CD8-positive, alpha-beta memory T cell (primary cell): ENCODE measurements at regions not wholly inside any gene's neighbourhood (a gene's known extent, or its start where the extent isn't known, plus 50 kb on each side); places are given as distances from the start of the nearest gene placed in this dataset.

ENCODE experiments used
- CTCF ChIA-PET: fragments of 350-600 bp; sonication (Branson Sonifier 250); formaldehyde crosslinking; loops from one replicate; lab custom pipeline; 2021; ENCODE audit warnings: antibody characterized with exemption; lab: Charles Lee
- POLR2A ChIA-PET: fragments of 350-600 bp; sonication (Branson Sonifier 250); formaldehyde crosslinking; loops from one replicate; lab custom pipeline; 2021; ENCODE audit warnings: antibody characterized with exemption; lab: Charles Lee
- DNase-seq, 5 donors: peaks; one replicate each; pipeline versions ENCODE4 v3.0.0 to v3.0.0-alpha.2; 2020 to 2022; ENCODE audit warnings: mixed read lengths in 1 of 5
- H3K27ac ChIP-seq: one replicate; pipeline ENCODE4 v1.7.0; 2013; ENCODE audit warnings: low read depth, mild to moderate bottlenecking, low read length, moderate library complexity
- H3K27me3 ChIP-seq: 2 replicates; pipeline ENCODE4 v1.7.0; 2013; ENCODE audit warnings: low read length, mild to moderate bottlenecking; ENCODE audit not compliant: insufficient read depth, poor library complexity, severe bottlenecking
- H3K36me3 ChIP-seq: 2 replicates; pipeline ENCODE4 v1.7.0; 2013; ENCODE audit warnings: mild to moderate bottlenecking, low read length, moderate library complexity; ENCODE audit not compliant: insufficient read depth
- H3K4me1 ChIP-seq: 2 replicates; pipeline ENCODE4 v1.7.0; 2013; ENCODE audit warnings: mild to moderate bottlenecking, low read length, moderate library complexity; ENCODE audit not compliant: insufficient read depth
- H3K4me3 ChIP-seq: 2 replicates; pipeline ENCODE4 v1.7.0; 2013; ENCODE audit warnings: mild to moderate bottlenecking, low read length
- H3K9me3 ChIP-seq: 2 replicates; pipeline ENCODE4 v1.7.0; 2013; ENCODE audit warnings: mild to moderate bottlenecking, low read length
- H3K27ac Mint-ChIP-seq, 8 donors: one replicate each; pipeline ENCODE4 v1.8.0; 2020 to 2021; ENCODE audit warnings: mixed read lengths in 8 of 8, mild to moderate bottlenecking in 6 of 8, inconsistent platforms in 3 of 8, moderate library complexity in 3 of 8
- H3K27me3 Mint-ChIP-seq, 2 donors: one replicate each; pipeline ENCODE4 v1.8.0; 2020 to 2021; ENCODE audit warnings: mixed read lengths in 2 of 2, mild to moderate bottlenecking in 1 of 2, moderate library complexity in 1 of 2
- H3K36me3 Mint-ChIP-seq, 3 donors: one replicate each; pipeline ENCODE4 v1.8.0; 2020 to 2021; ENCODE audit warnings: mixed read lengths in 3 of 3, inconsistent platforms in 1 of 3, mild to moderate bottlenecking in 1 of 3
- H3K4me1 Mint-ChIP-seq, 3 donors: one replicate each; pipeline ENCODE4 v1.8.0; 2020 to 2021; ENCODE audit warnings: mixed read lengths in 3 of 3, inconsistent platforms in 1 of 3, mild to moderate bottlenecking in 1 of 3
- H3K4me3 Mint-ChIP-seq, 7 donors: one replicate each; pipeline ENCODE4 v1.8.0; 2020 to 2021; ENCODE audit warnings: mixed read lengths in 7 of 7, mild to moderate bottlenecking in 6 of 7, moderate library complexity in 4 of 7, inconsistent platforms in 2 of 7
- H3K9me3 Mint-ChIP-seq, 5 donors: one replicate each; pipeline ENCODE4 v1.8.0; 2020 to 2022; ENCODE audit warnings: mixed read lengths in 5 of 5, mild to moderate bottlenecking in 3 of 5, moderate library complexity in 2 of 5, inconsistent platforms in 1 of 5

- H3K9me3 ChIP-seq: no peaks in the 10 kb centered on the region
- H3K4me3 ChIP-seq: no peak overlapping the region
- Mint-ChIP-seq H3K27me3 (peaks cover 0 to 3% of the 10 kb centered on the region in 2 donors), H3K36me3 (no peaks in the 10 kb centered on the region), H3K9me3 (no peaks in the 10 kb centered on the region), H3K4me1 (no peaks in the 10 kb centered on the region), H3K27ac (no peak overlapping the region), H3K4me3 (no peak overlapping the region)
- H3K27me3 ChIP-seq: no peaks in the 10 kb centered on the region
- no peak for DNase-seq
- CTCF ChIA-PET: no interaction called here
- no peaks in the 10 kb centered on the region for H3K36me3 ChIP-seq
- POLR2A ChIA-PET: no interaction called here
- H3K4me1 ChIP-seq: no peaks in the 10 kb centered on the region
- no peak overlapping the region for H3K27ac ChIP-seq
Measured at GRCh38 chr18:75635096-75635495, 207.6 kb upstream of the SMIM21 start.

GRCh38 chr18:75625966-75626365 is 198.5 kb upstream of the SMIM21 start:
- no peak overlapping the region for H3K27ac Mint-ChIP-seq
- no peak for DNase-seq
- no peaks in the 10 kb centered on the region for H3K36me3 ChIP-seq
- H3K27ac ChIP-seq: no peak overlapping the region
- H3K9me3 Mint-ChIP-seq: peaks cover 0 to 4% (median 0%) of the 10 kb centered on the region in 5 donors
- no peaks in the 10 kb centered on the region for H3K9me3 ChIP-seq
- H3K4me1 Mint-ChIP-seq: no peaks in the 10 kb centered on the region
- no peaks in the 10 kb centered on the region for H3K36me3 Mint-ChIP-seq
- H3K4me3 Mint-ChIP-seq: no peak overlapping the region
- ChIA-PET POLR2A (no interaction called here), CTCF (no interaction called here)
- no peaks in the 10 kb centered on the region for H3K27me3 ChIP-seq
- H3K4me3 ChIP-seq: no peak overlapping the region
- H3K4me1 ChIP-seq: no peaks in the 10 kb centered on the region
- H3K27me3 Mint-ChIP-seq: peaks cover 0 to 4% of the 10 kb centered on the region in 2 donors

GRCh38 chr18:75624869-75625268 is 197.4 kb upstream of the SMIM21 start:
- Mint-ChIP-seq H3K4me1 (no peaks in the 10 kb centered on the region), H3K27me3 (peaks cover 0 to 5% of the 10 kb centered on the region in 2 donors), H3K9me3 (peaks cover 0 to 4% (median 0%) of the 10 kb centered on the region in 5 donors), H3K4me3 (no peak overlapping the region), H3K36me3 (no peaks in the 10 kb centered on the region), H3K27ac (no peak overlapping the region)
- H3K9me3 ChIP-seq: no peaks in the 10 kb centered on the region
- CTCF ChIA-PET: no interaction called here
- H3K27me3 ChIP-seq: no peaks in the 10 kb centered on the region
- no peak overlapping the region for H3K4me3 ChIP-seq
- POLR2A ChIA-PET: no interaction called here
- no peak overlapping the region for H3K27ac ChIP-seq
- H3K36me3 ChIP-seq: no peaks in the 10 kb centered on the region
- no peaks in the 10 kb centered on the region for H3K4me1 ChIP-seq
- DNase-seq: no peak

DNA sequence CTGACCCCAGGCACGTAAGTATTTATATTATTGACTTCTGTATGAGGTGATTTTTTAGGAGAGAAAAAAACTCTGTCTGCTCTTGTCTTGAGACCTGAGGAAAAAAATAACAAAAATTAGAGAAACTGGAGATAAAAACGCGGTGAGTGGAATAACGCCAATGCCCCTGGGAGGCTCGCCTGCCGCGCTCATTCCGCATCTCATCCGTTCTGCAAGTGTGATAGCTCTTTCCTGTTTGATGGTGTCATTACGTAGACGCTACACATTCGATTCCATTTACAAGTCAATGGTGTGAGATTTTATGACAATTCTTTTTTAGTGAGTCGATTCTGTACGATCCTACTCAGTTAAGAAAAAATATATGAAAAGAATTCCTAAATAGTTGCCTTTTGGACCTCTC is 194.3 kb upstream of the SMIM21 start:
- DNase-seq: no peak
- H3K4me1 ChIP-seq: no peaks in the 10 kb centered on the region
- no peaks in the 10 kb centered on the region for H3K36me3 ChIP-seq
- no peak overlapping the region for H3K4me3 Mint-ChIP-seq
- peaks cover 0 to 5% of the 10 kb centered on the region in 2 donors for H3K27me3 Mint-ChIP-seq
- H3K27ac Mint-ChIP-seq: no peak overlapping the region
- H3K27ac ChIP-seq: no peak overlapping the region
- ChIA-PET POLR2A (no interaction called here), CTCF (no interaction called here)
- H3K36me3 Mint-ChIP-seq: no peaks in the 10 kb centered on the region
- H3K27me3 ChIP-seq: no peaks in the 10 kb centered on the region
- H3K4me3 ChIP-seq: no peak overlapping the region
- no peaks in the 10 kb centered on the region for H3K9me3 ChIP-seq
- no peaks in the 10 kb centered on the region for H3K4me1 Mint-ChIP-seq
- H3K9me3 Mint-ChIP-seq: peaks cover 0 to 4% (median 0%) of the 10 kb centered on the region in 5 donors

DNA sequence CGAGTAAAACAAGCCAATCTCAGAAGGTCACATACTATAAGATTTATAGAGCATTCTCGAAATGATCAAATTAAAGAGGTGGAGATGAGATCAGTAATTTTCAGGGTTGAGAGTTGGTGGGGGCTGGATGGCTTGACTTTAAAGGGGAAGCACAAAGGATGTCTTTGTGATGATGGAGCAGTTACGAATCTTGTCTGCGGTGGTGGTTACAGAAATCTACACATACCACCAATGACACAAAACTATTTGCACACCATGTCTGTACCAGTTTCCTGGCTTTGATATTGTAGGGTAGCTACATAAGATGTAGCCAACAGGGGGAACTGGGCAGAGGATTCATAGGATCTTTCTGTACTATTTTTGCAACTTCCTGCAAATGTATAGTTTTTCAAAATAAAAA is 190.6 kb upstream of the SMIM21 start:
- Histone ChIP-seq H3K9me3 (no peaks in the 10 kb centered on the region), H3K27ac (no peak overlapping the region), H3K4me1 (no peaks in the 10 kb centered on the region), H3K4me3 (no peak overlapping the region), H3K27me3 (no peaks in the 10 kb centered on the region), H3K36me3 (no peaks in the 10 kb centered on the region)
- CTCF ChIA-PET: no interaction called here
- Mint-ChIP-seq H3K9me3 (peaks cover 0 to 6% (median 0%) of the 10 kb centered on the region in 5 donors), H3K4me1 (no peaks in the 10 kb centered on the region), H3K4me3 (no peak overlapping the region), H3K27ac (no peak overlapping the region), H3K36me3 (no peaks in the 10 kb centered on the region), H3K27me3 (peaks cover 1 to 10% of the 10 kb centered on the region in 2 donors)
- POLR2A ChIA-PET: no interaction called here
- no peak for DNase-seq

DNA sequence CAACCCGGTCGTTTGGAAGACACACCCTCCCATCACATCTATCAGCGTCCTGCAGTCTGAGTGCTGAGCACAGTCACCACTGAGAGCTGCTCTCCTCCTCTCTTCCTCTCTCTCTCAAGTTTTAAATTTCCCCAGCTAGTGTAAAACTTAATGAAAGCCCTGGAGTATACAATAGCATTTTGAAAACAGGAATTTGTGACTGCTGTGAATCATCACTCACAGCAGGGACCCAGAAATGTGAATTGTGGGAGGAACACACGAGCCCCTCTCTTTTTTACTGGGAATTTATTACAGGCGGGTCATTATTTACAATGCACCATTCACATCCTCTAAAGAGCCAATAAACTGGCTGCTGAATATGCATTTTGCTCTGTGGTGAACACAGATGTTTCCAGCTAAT is 185.0 kb upstream of the SMIM21 start:
- ChIA-PET CTCF (no interaction called here), POLR2A (no interaction called here)
- peaks cover 0 to 26% of the 10 kb centered on the region in 2 donors for H3K27me3 Mint-ChIP-seq
- H3K27me3 ChIP-seq: no peaks in the 10 kb centered on the region
- H3K36me3 Mint-ChIP-seq: no peaks in the 10 kb centered on the region
- H3K4me1 ChIP-seq: no peaks in the 10 kb centered on the region
- no peak overlapping the region for H3K4me3 ChIP-seq
- DNase-seq: no peak
- no peak overlapping the region for H3K27ac Mint-ChIP-seq
- H3K9me3 Mint-ChIP-seq: peaks cover 0 to 3% (median 0%) of the 10 kb centered on the region in 5 donors
- H3K27ac ChIP-seq: no peak overlapping the region
- H3K4me3 Mint-ChIP-seq: no peak overlapping the region
- no peaks in the 10 kb centered on the region for H3K9me3 ChIP-seq
- H3K36me3 ChIP-seq: no peaks in the 10 kb centered on the region
- no peaks in the 10 kb centered on the region for H3K4me1 Mint-ChIP-seq

- Mint-ChIP-seq H3K9me3 (peaks cover 0 to 4% (median 0%) of the 10 kb centered on the region in 5 donors), H3K27ac (no peak overlapping the region), H3K36me3 (no peaks in the 10 kb centered on the region), H3K4me3 (no peak overlapping the region), H3K27me3 (peaks cover 9 to 12% of the 10 kb centered on the region in 2 donors), H3K4me1 (no peaks in the 10 kb centered on the region)
- Histone ChIP-seq H3K27me3 (no peaks in the 10 kb centered on the region), H3K4me3 (no peak overlapping the region), H3K9me3 (no peaks in the 10 kb centered on the region), H3K27ac (no peak overlapping the region), H3K36me3 (no peaks in the 10 kb centered on the region), H3K4me1 (no peaks in the 10 kb centered on the region)
- CTCF ChIA-PET: no interaction called here
- no peak for DNase-seq
- POLR2A ChIA-PET: no interaction called here
Measured at GRCh38 chr18:75607701-75608100, 180.2 kb upstream of the SMIM21 start.

DNA sequence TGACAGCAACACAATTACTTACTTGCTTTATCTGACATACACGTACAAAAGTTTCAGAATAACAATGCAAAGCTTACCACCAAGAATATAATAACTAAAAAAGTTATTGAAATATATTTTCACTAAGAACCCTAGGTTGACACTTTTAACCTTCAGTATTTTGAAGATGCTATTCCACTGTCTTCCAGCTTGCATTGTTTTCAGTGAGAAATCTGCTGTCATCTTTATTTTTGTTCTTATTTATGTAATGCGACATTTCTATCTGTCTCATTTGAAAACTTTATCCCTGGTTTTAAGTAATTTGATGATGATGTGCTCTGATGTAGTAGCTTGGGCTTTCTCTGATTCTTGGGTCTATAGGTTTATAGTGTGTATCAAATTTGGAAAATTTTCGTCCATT is 165.0 kb upstream of the SMIM21 start:
- H3K4me1 Mint-ChIP-seq: no peaks in the 10 kb centered on the region
- Histone ChIP-seq H3K27ac (no peak overlapping the region), H3K36me3 (no peaks in the 10 kb centered on the region), H3K9me3 (no peaks in the 10 kb centered on the region), H3K4me1 (no peaks in the 10 kb centered on the region), H3K4me3 (no peak overlapping the region), H3K27me3 (no peaks in the 10 kb centered on the region)
- H3K36me3 Mint-ChIP-seq: no peaks in the 10 kb centered on the region
- H3K9me3 Mint-ChIP-seq: peaks cover 20 to 29% (median 22%) of the 10 kb centered on the region in 5 donors
- no peak overlapping the region for H3K4me3 Mint-ChIP-seq
- H3K27me3 Mint-ChIP-seq: no peaks in the 10 kb centered on the region
- DNase-seq: no peak
- no peak overlapping the region for H3K27ac Mint-ChIP-seq
- CTCF ChIA-PET: no interaction called here
- POLR2A ChIA-PET: no interaction called here

- Mint-ChIP-seq H3K27ac (no peak overlapping the region), H3K36me3 (no peaks in the 10 kb centered on the region), H3K4me1 (no peaks in the 10 kb centered on the region), H3K4me3 (no peak overlapping the region), H3K9me3 (peaks cover 15 to 20% (median 17%) of the 10 kb centered on the region in 5 donors), H3K27me3 (peaks cover 2 to 4% of the 10 kb centered on the region in 2 donors)
- no peaks in the 10 kb centered on the region for H3K9me3 ChIP-seq
- ChIA-PET CTCF (interaction anchor here (1.7 kb wide), 1 partner anchor 10 kb away, joined by 4 read pairs; no protein-coding TSS in a partner anchor), POLR2A (no interaction called here)
- H3K27ac ChIP-seq: no peak overlapping the region
- H3K4me3 ChIP-seq: no peak overlapping the region
- no peak for DNase-seq
- H3K4me1 ChIP-seq: no peaks in the 10 kb centered on the region
- H3K27me3 ChIP-seq: no peaks in the 10 kb centered on the region
- H3K36me3 ChIP-seq: no peaks in the 10 kb centered on the region
Measured at GRCh38 chr18:75588412-75588811, 160.9 kb upstream of the SMIM21 start.
